Thymus (tissue), 11 donors: ENCODE measurements at regions not wholly inside any gene's neighbourhood (a gene's known extent, or its start where the extent isn't known, plus 50 kb on each side); places are given as distances from the start of the nearest gene placed in this dataset.
"Not testable (repeated sequence)": the region's sequence is repeated elsewhere in the genome, so short reads cannot be mapped to it uniquely, and the experiment has no call there.

Source experiments
- DNase-seq, 9 donors: peaks; one replicate each; pipeline ENCODE4 v3.0.0-alpha.2; 2013; ENCODE audit warnings: low spot score in 9 of 9, low read depth in 6 of 9, missing footprints in 1 of 9
- H3K27ac ChIP-seq, 2 donors: one replicate each; pipeline ENCODE4 v1.5.1; 2013; ENCODE audit warnings: control low read depth in 1 of 2, low read depth in 1 of 2, low read length in 1 of 2, mild to moderate bottlenecking in 1 of 2, moderate library complexity in 1 of 2
- H3K27me3 ChIP-seq, 2 donors: one replicate each; pipeline ENCODE4 v1.5.1; 2013; ENCODE audit warnings: low read length in 1 of 2; ENCODE audit not compliant: control insufficient read depth in 2 of 2, insufficient read depth in 1 of 2
- H3K36me3 ChIP-seq, 2 donors: one replicate each; pipeline ENCODE4 v1.5.1; 2013; ENCODE audit warnings: low read length in 1 of 2, mild to moderate bottlenecking in 1 of 2, moderate library complexity in 1 of 2; ENCODE audit not compliant: control insufficient read depth in 2 of 2, insufficient read depth in 2 of 2
- H3K4me1 ChIP-seq, 2 donors: one replicate each; pipeline ENCODE4 v1.5.1; 2013; ENCODE audit warnings: low read length in 2 of 2; ENCODE audit not compliant: control insufficient read depth in 2 of 2, insufficient read depth in 2 of 2
- H3K4me3 ChIP-seq, 2 donors: one replicate each; pipeline ENCODE4 v1.5.1; 2013; ENCODE audit warnings: low read length in 2 of 2, control low read depth in 1 of 2, mild to moderate bottlenecking in 1 of 2
- H3K9me3 ChIP-seq, 2 donors: one replicate each; pipeline ENCODE4 v1.5.1; 2013; ENCODE audit warnings: low read length in 1 of 2, mild to moderate bottlenecking in 1 of 2; ENCODE audit not compliant: control insufficient read depth in 2 of 2, insufficient read depth in 1 of 2
- WGBS: extraction: QIAGEN DNeasy Blood & Tissue Kit; methylation state at CpG from one replicate; pipeline ENCODE4 v1.1.7; 2013; 5-methylcytosine and 5-hydroxymethylcytosine counted together
- donor health status: healthy.

DNA sequence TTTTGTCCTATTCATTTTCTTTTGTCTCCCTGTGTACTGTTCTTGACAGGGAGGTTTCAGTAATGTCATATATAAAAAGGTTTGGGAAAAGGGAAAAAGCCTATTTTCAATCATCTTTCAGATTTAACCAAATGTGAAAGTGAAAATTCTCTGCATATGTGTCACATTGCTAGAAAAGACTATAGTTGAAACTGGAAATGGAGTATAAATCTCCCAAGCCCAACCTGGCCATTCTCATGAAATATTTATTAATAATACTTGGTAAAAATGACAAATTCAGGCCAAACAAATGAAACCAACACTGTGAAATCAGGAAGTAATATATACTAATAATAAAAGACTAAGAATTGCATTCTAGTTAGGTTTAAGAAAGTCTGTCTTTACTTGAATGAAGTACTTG, 1129.2 kb downstream of the SLC16A7 start:
- no peak overlapping the region for H3K4me3 ChIP-seq
- H3K9me3 ChIP-seq, result no peaks in the 10 kb centered on the region
- no peak overlapping the region for H3K27ac ChIP-seq
- H3K36me3 ChIP-seq, result no peaks in the 10 kb centered on the region
- no peaks in the 10 kb centered on the region for H3K4me1 ChIP-seq
- DNase-seq, result no peak
- no peaks in the 10 kb centered on the region for H3K27me3 ChIP-seq

- Histone ChIP-seq H3K4me3 (no peak overlapping the region), H3K4me1 (no peaks in the 10 kb centered on the region), H3K36me3 (no peaks in the 10 kb centered on the region), H3K27me3 (no peaks in the 10 kb centered on the region), H3K9me3 (no peaks in the 10 kb centered on the region), H3K27ac (no peak overlapping the region)
- WGBS, result 96% methylated on average over 1 of the region's 1 CpG
- no peak for DNase-seq
Observed at GRCh38 chr12:60752589-60752988, 1156.8 kb downstream of the SLC16A7 start.

DNA sequence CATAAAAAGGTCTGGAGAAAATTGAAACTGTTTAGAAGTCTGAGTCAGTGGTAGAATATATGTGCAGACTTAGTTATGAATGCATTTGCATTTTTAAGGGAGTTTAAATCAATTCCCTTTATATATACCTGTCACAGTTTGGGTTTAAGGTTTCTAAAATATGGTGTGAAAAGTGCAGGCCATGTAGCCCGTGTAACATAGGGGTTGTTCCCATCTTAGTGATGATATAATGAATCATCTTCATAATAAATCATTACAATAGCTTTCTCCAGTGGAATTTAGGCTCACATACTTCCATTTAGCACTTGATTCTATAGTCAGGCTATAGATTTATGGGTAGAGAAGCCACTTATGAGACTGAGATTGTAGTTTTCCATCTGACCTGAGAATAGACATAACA, 1162.4 kb downstream of the SLC16A7 start:
- 77% methylated on average over 1 of the region's 1 CpG for WGBS
- DNase-seq, result no peak
- Histone ChIP-seq H3K27me3 (no peaks in the 10 kb centered on the region), H3K27ac (no peak overlapping the region), H3K36me3 (no peaks in the 10 kb centered on the region), H3K4me3 (no peak overlapping the region), H3K9me3 (no peaks in the 10 kb centered on the region), H3K4me1 (no peaks in the 10 kb centered on the region)

GRCh38 chr12:60760965-60761364, 1165.1 kb downstream of the SLC16A7 start:
- DNase-seq, result no peak
- Histone ChIP-seq H3K36me3 (no peaks in the 10 kb centered on the region), H3K4me3 (no peak overlapping the region), H3K27me3 (no peaks in the 10 kb centered on the region), H3K9me3 (no peaks in the 10 kb centered on the region), H3K27ac (no peak overlapping the region), H3K4me1 (no peaks in the 10 kb centered on the region)
- WGBS, result 82% methylated on average over 1 of the region's 1 CpG

- DNase-seq, H3K36me3 ChIP-seq, H3K4me3 ChIP-seq, H3K27ac ChIP-seq, H3K9me3 ChIP-seq, H3K4me1 ChIP-seq, H3K27me3 ChIP-seq: not testable (repeated sequence)
- WGBS, result 80% methylated on average over 1 of the region's 1 CpG
Observed at GRCh38 chr12:60801166-60801565, 1205.3 kb downstream of the SLC16A7 start.

DNA sequence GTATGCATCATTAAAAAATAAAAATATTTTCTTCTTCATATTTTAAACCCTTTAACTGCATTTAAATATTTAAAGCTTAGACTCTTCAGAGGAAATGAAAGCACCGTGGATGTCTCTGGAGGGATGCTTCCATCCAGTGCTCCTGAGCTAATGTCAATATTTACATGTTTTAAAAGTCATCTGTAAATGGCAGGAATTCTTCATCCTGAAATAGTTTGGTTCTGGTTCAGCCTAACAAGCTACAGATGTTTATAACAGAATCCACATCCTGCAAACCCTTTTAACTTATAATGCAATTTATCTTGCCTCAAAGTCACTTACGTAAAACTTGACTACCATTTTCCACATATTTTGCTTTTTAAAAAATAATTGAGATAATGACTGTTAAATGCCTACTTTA, 1207.3 kb downstream of the SLC16A7 start:
- Histone ChIP-seq H3K4me3 (no peak overlapping the region), H3K4me1 (no peaks in the 10 kb centered on the region), H3K9me3 (peaks cover 0 to 4% of the 10 kb centered on the region in 2 donors), H3K27me3 (no peaks in the 10 kb centered on the region), H3K27ac (no peak overlapping the region), H3K36me3 (no peaks in the 10 kb centered on the region)
- DNase-seq, result no peak
- WGBS, result 83% methylated on average over 2 of the region's 2 CpGs

DNA sequence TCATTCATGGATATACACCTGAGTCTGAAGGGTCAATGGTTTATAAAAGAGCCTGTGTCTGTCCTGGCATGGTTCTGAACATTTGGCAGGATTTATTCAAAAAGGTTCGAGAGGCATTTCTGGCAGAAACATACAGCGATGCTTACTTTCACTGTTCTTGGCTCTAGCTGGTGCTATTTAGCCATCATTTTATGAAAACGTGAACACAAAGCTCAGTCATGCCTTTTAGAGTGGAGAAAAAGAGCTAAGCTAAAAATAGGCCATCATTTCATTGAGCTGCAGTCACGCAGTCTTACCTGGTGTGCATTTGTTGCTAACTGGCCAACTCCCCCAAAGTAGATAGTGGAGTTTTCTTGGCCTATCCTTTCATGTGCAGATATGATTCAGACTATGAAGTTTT, 1209.5 kb downstream of the SLC16A7 start:
- Histone ChIP-seq H3K27ac (no peak overlapping the region), H3K4me1 (no peaks in the 10 kb centered on the region), H3K4me3 (no peak overlapping the region), H3K9me3 (peaks cover 0 to under 1% of the 10 kb centered on the region in 2 donors), H3K27me3 (no peaks in the 10 kb centered on the region), H3K36me3 (no peaks in the 10 kb centered on the region)
- no peak for DNase-seq
- WGBS, result 78% methylated on average over 4 of the region's 4 CpGs

DNA sequence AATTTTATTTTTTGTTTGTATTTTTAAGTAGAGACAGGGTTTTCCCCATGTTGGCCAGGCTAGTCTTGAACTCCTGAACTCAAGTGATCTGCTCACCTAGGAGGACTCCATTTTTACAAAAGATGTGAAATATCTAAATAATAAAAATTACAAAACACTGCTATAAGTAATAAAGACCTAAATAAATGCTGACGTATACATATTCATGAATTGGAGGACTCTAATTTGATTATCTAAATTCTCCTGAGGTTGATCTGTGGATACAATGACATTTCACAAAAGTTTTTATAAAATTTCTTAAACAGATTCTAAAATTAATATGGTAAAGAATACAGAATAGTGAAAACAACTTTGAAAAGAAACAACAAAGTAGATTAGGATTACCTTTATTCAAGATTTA, 1224.0 kb downstream of the SLC16A7 start:
- Histone ChIP-seq H3K36me3 (no peaks in the 10 kb centered on the region), H3K27me3 (no peaks in the 10 kb centered on the region), H3K4me3 (no peak overlapping the region), H3K9me3 (no peaks in the 10 kb centered on the region), H3K4me1 (no peaks in the 10 kb centered on the region), H3K27ac (no peak overlapping the region)
- DNase-seq, result no peak
- 99% methylated on average over 1 of the region's 1 CpG for WGBS

- H3K4me1 ChIP-seq, result no peaks in the 10 kb centered on the region
- H3K9me3 ChIP-seq, result peaks cover 0 to 3% of the 10 kb centered on the region in 2 donors
- no peak overlapping the region for H3K4me3 ChIP-seq
- no peak for DNase-seq
- 89% methylated on average over 4 of the region's 4 CpGs for WGBS
- no peaks in the 10 kb centered on the region for H3K36me3 ChIP-seq
- H3K27me3 ChIP-seq, result no peaks in the 10 kb centered on the region
- no peak overlapping the region for H3K27ac ChIP-seq
Observed at GRCh38 chr12:60822580-60822979, 1226.8 kb downstream of the SLC16A7 start.

DNA sequence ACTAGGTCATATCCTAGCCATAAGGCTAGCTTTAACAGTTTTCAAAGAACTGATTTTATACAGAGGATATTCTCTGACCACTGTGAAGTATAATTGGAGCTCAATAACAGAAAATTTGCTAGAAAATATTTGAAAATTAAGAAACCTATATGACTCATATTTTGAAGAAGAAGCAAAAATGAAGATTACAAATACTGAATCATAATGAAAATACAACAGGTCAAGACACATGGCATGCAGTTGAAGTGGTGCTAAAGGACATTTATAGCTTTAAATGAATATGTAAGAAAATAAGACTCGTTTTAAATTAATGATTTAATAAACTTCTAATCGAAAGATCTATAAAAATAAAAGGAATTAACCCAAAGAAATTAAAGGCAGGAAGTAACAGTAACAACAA, 1234.6 kb downstream of the SLC16A7 start:
- Histone ChIP-seq H3K27ac (no peak overlapping the region), H3K4me3 (no peak overlapping the region), H3K36me3 (no peaks in the 10 kb centered on the region), H3K4me1 (no peaks in the 10 kb centered on the region), H3K27me3 (no peaks in the 10 kb centered on the region), H3K9me3 (peaks cover 0 to 6% of the 10 kb centered on the region in 2 donors)
- no peak for DNase-seq
- 87% methylated on average over 2 of the region's 2 CpGs for whole genome bisulfite sequencing
